ENCODE measurements at regions not wholly inside any gene's neighbourhood (a gene's known extent, or its start where the extent isn't known, plus 50 kb on each side); places are given as distances from the start of the nearest gene placed in this dataset.

- no peaks in the 10 kb centered on the region for H3K27me3 ChIP-seq (ENCODE audit: control insufficient read depth, insufficient read depth, low read length)
- no peak overlapping the region for H3K4me3 ChIP-seq (ENCODE audit: low read depth in 2 of 2, low read length in 2 of 2)
- ChIA-PET POLR2A (no interaction called here), CTCF (no interaction called here)
- no peaks in the 10 kb centered on the region for H3K9me3 ChIP-seq (ENCODE audit: control insufficient read depth, insufficient read depth, low read depth, low read length)
- no peak for ATAC-seq
- no peak for DNase-seq (ENCODE audit: low read depth, low spot score)
- H3K27ac ChIP-seq (ENCODE audit: low read length), result no peak overlapping the region
- H3K4me1 ChIP-seq (ENCODE audit: control insufficient read depth, insufficient read depth, low read length), result no peaks in the 10 kb centered on the region
- no peaks in the 10 kb centered on the region for H3K36me3 ChIP-seq (ENCODE audit: control insufficient read depth, insufficient read depth, low read length)
- intact Hi-C loops (cut with micrococcal nuclease; ENCODE audit: unreplicated experiment), result no loop called here
- BruUV-seq (replicated peaks), result no TSS peak
- no peak for TF ChIP-seq SIN3A (IDR thresholded peaks at IDR 0.05; ENCODE audit: borderline replicate concordance, insufficient read depth, low read depth, low read length)
- TF ChIP-seq CTCF (IDR thresholded peaks at IDR 0.05), result no peak
- TF ChIP-seq POLR2AphosphoS5 (IDR thresholded peaks at IDR 0.05; ENCODE audit: low read depth, low read length), result no peak
- no peak for TF ChIP-seq TCF7L2 (IDR thresholded peaks at IDR 0.05; ENCODE audit: low read depth, low read length)
- no peak for TF ChIP-seq REST (IDR thresholded peaks at IDR 0.05; ENCODE audit: insufficient read depth in 1 of 2, low read depth in 2 of 2, low read length in 1 of 2)
- in situ Hi-C loops (cut with HindIII; ENCODE audit: low pct_unique_long_range_greater_than_20kb, low sequenced_read_pairs), result no loop called here
Observed at GRCh38 chr4:20358110-20358509, 106.4 kb downstream of the SLIT2 start.

GRCh38 chr4:20359692-20360091, 108.0 kb downstream of the SLIT2 start:
- BruUV-seq (replicated peaks), result no TSS peak
- in situ Hi-C loops (cut with HindIII; ENCODE audit: low pct_unique_long_range_greater_than_20kb, low sequenced_read_pairs) (no loop called here), intact Hi-C loops (cut with micrococcal nuclease; ENCODE audit: unreplicated experiment) (no loop called here)
- POLR2A ChIA-PET, result no interaction called here
- ATAC-seq, result no peak
- no peak overlapping the region for H3K4me3 ChIP-seq (ENCODE audit: low read depth in 2 of 2, low read length in 2 of 2)
- DNase-seq (ENCODE audit: low read depth, low spot score), result no peak
- TF ChIP-seq POLR2AphosphoS5 (IDR thresholded peaks at IDR 0.05; ENCODE audit: low read depth, low read length), result no peak
- no peak for TF ChIP-seq REST (IDR thresholded peaks at IDR 0.05; ENCODE audit: insufficient read depth in 1 of 2, low read depth in 2 of 2, low read length in 1 of 2)
- no peaks in the 10 kb centered on the region for H3K4me1 ChIP-seq (ENCODE audit: control insufficient read depth, insufficient read depth, low read length)
- no peaks in the 10 kb centered on the region for H3K36me3 ChIP-seq (ENCODE audit: control insufficient read depth, insufficient read depth, low read length)
- CTCF ChIA-PET, result no interaction called here
- no peaks in the 10 kb centered on the region for H3K9me3 ChIP-seq (ENCODE audit: control insufficient read depth, insufficient read depth, low read depth, low read length)
- H3K27ac ChIP-seq (ENCODE audit: low read length), result no peak overlapping the region
- H3K27me3 ChIP-seq (ENCODE audit: control insufficient read depth, insufficient read depth, low read length), result no peaks in the 10 kb centered on the region
